ENCODE measurements at regions not wholly inside any gene's neighbourhood (a gene's known extent, or its start where the extent isn't known, plus 50 kb on each side); places are given as distances from the start of the nearest gene placed in this dataset.
"Not testable (repeated sequence)": the region's sequence is repeated elsewhere in the genome, so short reads cannot be mapped to it uniquely, and the experiment has no call there.

DNA sequence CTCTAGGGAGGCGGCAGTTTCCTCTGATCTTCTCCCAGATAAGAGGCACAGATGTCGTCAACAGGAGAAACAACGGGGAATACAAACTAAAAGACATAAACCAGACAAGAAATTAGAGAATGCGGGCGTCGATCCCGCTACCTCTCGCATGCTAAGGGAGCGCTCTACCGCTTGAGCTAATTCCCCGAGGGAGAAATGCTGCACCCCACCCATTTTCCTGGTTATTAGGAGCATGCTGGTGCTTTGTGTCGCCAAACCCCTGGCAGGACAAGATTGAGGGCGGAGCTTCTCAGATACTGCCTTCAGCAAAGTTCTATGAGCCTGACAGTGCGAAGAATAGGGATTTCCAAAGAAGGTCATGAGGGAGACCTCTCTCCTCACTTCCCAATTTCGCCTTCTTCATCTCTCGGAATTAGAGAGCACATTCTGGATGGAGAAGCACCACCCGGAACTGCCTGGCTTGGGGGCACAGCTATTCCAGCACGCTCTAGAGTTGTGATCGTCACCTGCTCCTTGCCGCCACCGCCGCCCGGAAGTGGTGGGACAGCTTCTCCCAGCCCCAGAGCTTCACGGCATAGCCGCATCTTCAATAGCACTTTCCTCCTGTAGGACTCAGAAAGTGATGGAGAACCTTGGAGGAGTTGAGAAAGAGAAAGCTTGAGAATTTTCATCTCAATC is 475.4 kb downstream of the PRIM2 start:
- TF ChIP-seq EP300 (IDR thresholded peaks at IDR 0.05; ENCODE audit: borderline replicate concordance in 1 of 2, low read depth in 1 of 2, low read length in 1 of 2); NRF1 (IDR thresholded peaks at IDR 0.05; ENCODE audit: low read depth, low read length); CTCF (IDR thresholded peaks at IDR 0.05); EZH2phosphoT487 (IDR thresholded peaks at IDR 0.05; ENCODE audit: borderline replicate concordance, low read depth); SMC3 (IDR thresholded peaks at IDR 0.05; ENCODE audit: low read depth, low read length): not testable (repeated sequence)

Measured in SK-N-SH (cell line).